GM06990 (cell line): ENCODE measurements at regions not wholly inside any gene's neighbourhood (a gene's known extent, or its start where the extent isn't known, plus 50 kb on each side); places are given as distances from the start of the nearest gene placed in this dataset.

Experiments used
- DNase-seq: peaks from one replicate; pipeline ENCODE4 v3.0.0-alpha.2; 2011; ENCODE audit not compliant: insufficient read length; ENCODE audit errors: extremely low read depth
- H3K27me3 ChIP-seq: replicated peaks from 2 replicates; pipeline ENCODE4 v1.6.0; 2011; ENCODE audit warnings: low read length; ENCODE audit not compliant: control insufficient read depth, insufficient read depth
- H3K36me3 ChIP-seq: 2 replicates; pipeline ENCODE4 v1.5.1; 2011; ENCODE audit warnings: low read length; ENCODE audit not compliant: control insufficient read depth, insufficient read depth
- H3K4me3 ChIP-seq: replicated peaks from 2 replicates; pipeline ENCODE4 v1.5.1; 2011; ENCODE audit warnings: low read depth, mild to moderate bottlenecking, control low read depth, low read length
- TF ChIP-seq, protein P1 (sequence below): IDR thresholded peaks from 2 replicates; pipeline ENCODE4 v1.5.1; 2011; ENCODE audit warnings: low read length, control low read depth, mild to moderate bottlenecking, inconsistent platforms; ENCODE audit not compliant: insufficient read depth, poor library complexity, severe bottlenecking

DNA sequence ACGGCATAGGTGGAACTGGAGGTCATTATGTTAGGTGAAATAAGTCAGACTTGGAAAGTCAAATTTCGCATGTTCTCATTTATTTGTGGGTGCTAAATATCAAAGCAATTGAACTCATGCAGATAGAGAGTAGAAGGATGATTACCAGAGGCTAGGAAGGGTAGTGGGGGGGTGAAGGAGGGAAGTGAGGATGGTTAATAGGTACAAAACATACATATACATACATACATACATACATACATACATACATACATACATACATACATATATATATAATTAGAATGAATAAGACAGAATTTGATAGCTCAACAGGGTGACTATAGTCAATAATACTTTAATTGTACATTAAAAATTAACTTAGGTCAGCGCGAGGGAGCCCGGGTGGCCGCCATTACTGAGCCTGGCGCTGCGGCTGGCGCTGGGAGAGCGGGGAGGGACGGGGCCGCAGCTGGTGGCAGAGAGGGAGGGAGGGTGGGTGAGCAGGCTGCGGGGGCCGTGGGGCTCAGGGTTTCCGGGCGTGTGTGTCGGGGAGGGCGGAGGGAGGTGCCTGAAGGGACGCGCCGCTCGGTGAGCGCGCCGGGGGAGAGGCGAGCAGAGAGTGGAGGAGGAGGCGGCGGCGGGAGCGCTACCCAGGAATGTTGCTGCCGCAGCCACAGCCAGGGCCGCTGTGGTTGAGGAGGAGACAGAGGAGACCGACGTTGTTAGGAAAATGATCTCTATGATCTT lies 85.8 kb upstream of the EGFR start:
- no peak for DNase-seq
- Histone ChIP-seq H3K36me3 (no peaks in the 10 kb centered on the region), H3K27me3 (no peaks in the 10 kb centered on the region), H3K4me3 (no peak overlapping the region)
- TF ChIP-seq, protein P1, sequence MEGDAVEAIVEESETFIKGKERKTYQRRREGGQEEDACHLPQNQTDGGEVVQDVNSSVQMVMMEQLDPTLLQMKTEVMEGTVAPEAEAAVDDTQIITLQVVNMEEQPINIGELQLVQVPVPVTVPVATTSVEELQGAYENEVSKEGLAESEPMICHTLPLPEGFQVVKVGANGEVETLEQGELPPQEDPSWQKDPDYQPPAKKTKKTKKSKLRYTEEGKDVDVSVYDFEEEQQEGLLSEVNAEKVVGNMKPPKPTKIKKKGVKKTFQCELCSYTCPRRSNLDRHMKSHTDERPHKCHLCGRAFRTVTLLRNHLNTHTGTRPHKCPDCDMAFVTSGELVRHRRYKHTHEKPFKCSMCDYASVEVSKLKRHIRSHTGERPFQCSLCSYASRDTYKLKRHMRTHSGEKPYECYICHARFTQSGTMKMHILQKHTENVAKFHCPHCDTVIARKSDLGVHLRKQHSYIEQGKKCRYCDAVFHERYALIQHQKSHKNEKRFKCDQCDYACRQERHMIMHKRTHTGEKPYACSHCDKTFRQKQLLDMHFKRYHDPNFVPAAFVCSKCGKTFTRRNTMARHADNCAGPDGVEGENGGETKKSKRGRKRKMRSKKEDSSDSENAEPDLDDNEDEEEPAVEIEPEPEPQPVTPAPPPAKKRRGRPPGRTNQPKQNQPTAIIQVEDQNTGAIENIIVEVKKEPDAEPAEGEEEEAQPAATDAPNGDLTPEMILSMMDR = no peak

DNA sequence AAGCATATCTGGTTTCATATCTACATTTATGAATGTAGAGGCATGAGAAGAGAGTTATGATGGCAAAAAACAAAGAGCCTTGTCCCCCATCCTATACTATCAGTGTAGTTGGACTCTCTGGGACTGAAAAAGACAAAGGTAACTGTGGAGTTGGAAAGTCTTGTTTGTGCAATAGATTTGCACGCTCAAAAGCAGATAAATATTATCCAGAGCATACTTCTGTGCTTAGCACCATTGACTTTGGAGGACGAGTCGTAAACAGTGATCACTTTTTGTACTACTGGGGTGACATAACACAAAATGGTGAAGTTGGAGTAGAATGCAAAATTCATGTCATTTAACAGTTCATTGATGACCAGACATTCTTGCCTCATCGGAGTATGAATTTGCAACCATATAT lies 85.2 kb upstream of the EGFR start:
- no peak for DNase-seq
- TF ChIP-seq, protein P1 = no peak
- Histone ChIP-seq H3K36me3 (no peaks in the 10 kb centered on the region), H3K27me3 (no peaks in the 10 kb centered on the region), H3K4me3 (no peak overlapping the region)

DNA sequence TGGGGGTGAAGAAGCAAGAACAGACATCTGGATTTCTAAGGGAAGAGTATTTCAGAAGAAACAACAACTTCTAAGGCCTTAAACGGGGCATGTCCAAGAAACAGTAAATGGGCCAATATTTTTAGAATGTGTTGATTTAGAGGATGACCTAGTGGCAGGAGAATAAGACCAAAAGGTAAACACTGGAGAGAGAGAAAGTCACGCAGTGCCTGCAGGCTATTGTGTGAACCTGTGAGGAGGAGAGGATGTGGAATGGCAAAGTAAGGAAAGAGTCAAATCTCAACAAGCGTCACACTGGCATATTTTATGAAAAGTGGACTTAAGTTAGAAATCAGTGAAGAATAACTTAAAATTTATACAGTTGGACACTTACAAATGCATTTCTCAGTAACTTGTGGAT lies 78.1 kb upstream of the EGFR start:
- no peak for DNase-seq
- Histone ChIP-seq H3K4me3 (no peak overlapping the region), H3K27me3 (no peaks in the 10 kb centered on the region), H3K36me3 (no peaks in the 10 kb centered on the region)
- TF ChIP-seq, protein P1 = no peak

DNA sequence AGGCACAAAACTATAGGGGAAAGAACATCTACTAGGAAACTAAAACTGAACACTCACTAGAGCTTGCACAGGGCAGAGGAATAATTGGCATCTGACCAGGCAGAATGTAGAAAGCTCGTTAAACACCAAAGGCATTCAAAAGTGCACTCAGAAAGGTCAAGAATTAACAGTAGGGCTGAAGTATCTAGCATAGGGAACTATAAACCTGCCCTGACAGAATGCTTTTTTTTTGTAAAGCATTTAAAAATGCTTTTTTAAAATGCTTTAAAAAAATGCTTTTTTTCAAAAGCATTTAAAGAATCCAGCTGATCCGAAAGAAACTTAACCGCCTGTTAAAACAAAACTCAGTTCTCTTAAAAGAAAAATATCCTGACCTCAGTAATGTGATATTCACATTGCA lies 74.6 kb upstream of the EGFR start:
- Histone ChIP-seq H3K27me3 (no peaks in the 10 kb centered on the region), H3K4me3 (no peak overlapping the region), H3K36me3 (no peaks in the 10 kb centered on the region)
- TF ChIP-seq, protein P1 = no peak
- no peak for DNase-seq

DNA sequence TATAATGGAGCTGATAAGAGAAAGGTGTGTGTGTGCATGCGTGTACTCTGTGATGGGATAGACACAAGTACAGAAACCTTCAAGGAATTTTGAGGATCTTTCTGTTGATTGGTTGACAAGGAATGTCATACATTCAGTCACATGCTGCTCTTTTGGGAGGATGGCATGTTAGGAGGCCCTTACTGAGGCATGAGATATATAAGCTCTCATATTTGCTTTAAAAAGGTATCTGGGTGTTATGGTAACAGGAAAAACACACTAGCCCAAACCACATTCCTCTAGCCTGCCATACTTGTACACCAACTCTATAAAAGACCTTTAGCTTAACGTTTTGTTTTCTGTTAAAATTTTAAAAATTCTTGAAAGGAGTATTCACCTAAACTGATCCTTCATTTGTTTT lies 72.5 kb upstream of the EGFR start:
- DNase-seq = no peak
- no peak overlapping the region for H3K4me3 ChIP-seq
- no peaks in the 10 kb centered on the region for H3K27me3 ChIP-seq
- TF ChIP-seq, protein P1 = no peak
- no peaks in the 10 kb centered on the region for H3K36me3 ChIP-seq

DNA sequence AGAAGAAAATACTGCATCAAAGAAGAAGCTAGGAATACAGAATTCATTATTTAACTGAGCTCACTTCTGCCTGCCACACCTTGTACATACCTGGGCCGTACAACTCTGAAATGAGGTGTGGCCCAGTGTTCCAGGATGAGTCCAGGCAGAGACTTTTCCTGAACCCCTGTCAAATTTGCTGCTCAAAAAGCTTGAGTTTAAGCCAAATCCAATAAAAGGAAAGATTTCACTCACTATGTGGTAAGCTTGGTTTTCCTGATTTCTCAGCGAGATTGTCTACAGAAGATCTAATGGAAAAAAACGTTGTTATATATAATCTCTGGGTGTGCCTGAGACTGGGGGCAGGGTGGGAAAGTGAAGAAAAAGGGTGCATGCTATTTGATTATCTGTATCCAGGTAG lies 72.1 kb upstream of the EGFR start:
- Histone ChIP-seq H3K27me3 (no peaks in the 10 kb centered on the region), H3K36me3 (no peaks in the 10 kb centered on the region)
- no peak for DNase-seq

More for the DNA sequence above, 72.1 kb upstream of the EGFR start:
- no peak overlapping the region for H3K4me3 ChIP-seq
- TF ChIP-seq, protein P1 = no peak
